Osteoblast (primary cell): ENCODE measurements at regions not wholly inside any gene's neighbourhood (a gene's known extent, or its start where the extent isn't known, plus 50 kb on each side); places are given as distances from the start of the nearest gene placed in this dataset.

Experiments used
- DNase-seq: peaks from one replicate; pipeline ENCODE4 v3.0.0; 2011; ENCODE audit warnings: low spot score, mixed read lengths; ENCODE audit not compliant: insufficient read length; ENCODE audit errors: missing footprints
- H2AFZ ChIP-seq: 2 replicates; pipeline ENCODE4 v1.6.0; 2011; ENCODE audit warnings: mild to moderate bottlenecking, low read length
- H3K27ac ChIP-seq: 2 replicates; pipeline ENCODE4 v1.5.1; 2011; ENCODE audit warnings: mild to moderate bottlenecking, low read depth, low read length, moderate library complexity
- H3K27me3 ChIP-seq: 2 replicates; pipeline ENCODE4 v1.6.0; 2012; ENCODE audit warnings: mild to moderate bottlenecking, control low read depth, inconsistent platforms, low read length, moderate library complexity; ENCODE audit not compliant: insufficient read depth
- H3K36me3 ChIP-seq: 2 replicates; pipeline ENCODE4 v1.5.1; 2011; ENCODE audit warnings: mild to moderate bottlenecking, low read length, control low read depth, moderate library complexity; ENCODE audit not compliant: insufficient read depth
- H3K4me1 ChIP-seq: 2 replicates; pipeline ENCODE4 v1.5.1; 2011; ENCODE audit warnings: mild to moderate bottlenecking, low read length, control low read depth, moderate library complexity; ENCODE audit not compliant: insufficient read depth
- H3K4me2 ChIP-seq: 2 replicates; pipeline ENCODE4 v1.6.0; 2011; ENCODE audit warnings: mild to moderate bottlenecking, low read length; ENCODE audit not compliant: insufficient read depth
- H3K4me3 ChIP-seq: fragments of 200-600 bp; sonication (generic); 3 replicates; pipeline ENCODE4 v1.5.1; 2012; ENCODE audit warnings: mild to moderate bottlenecking, low read length, inconsistent platforms; ENCODE audit not compliant: insufficient read depth
- H3K79me2 ChIP-seq: 2 replicates; pipeline ENCODE4 v1.6.0; 2012; ENCODE audit warnings: mild to moderate bottlenecking, low read length, control low read depth, inconsistent platforms; ENCODE audit not compliant: insufficient read depth
- H3K9me3 ChIP-seq: 2 replicates; pipeline ENCODE4 v1.5.1; 2011; ENCODE audit warnings: low read depth, low read length, control low read depth
- H4K20me1 ChIP-seq: 2 replicates; pipeline ENCODE4 v1.6.0; 2012; ENCODE audit warnings: mild to moderate bottlenecking, low read length, control low read depth; ENCODE audit not compliant: insufficient read depth
- CTCF ChIP-seq: IDR thresholded peaks from 2 replicates; pipeline ENCODE4 v1.5.1; 2011; ENCODE audit warnings: mild to moderate bottlenecking, low read depth, low read length, moderate library complexity; ENCODE audit errors: extremely low read depth

- Histone ChIP-seq H3K4me3 (no peak overlapping the region), H3K4me1 (peaks cover 7% of the 10 kb centered on the region), H3K27me3 (no peaks in the 10 kb centered on the region), H3K79me2 (no peaks in the 10 kb centered on the region), H3K27ac (no peak overlapping the region), H2AFZ (no peak overlapping the region), H4K20me1 (no peaks in the 10 kb centered on the region), H3K36me3 (no peaks in the 10 kb centered on the region), H3K9me3 (no peaks in the 10 kb centered on the region), H3K4me2 (peak overlapping the region; percentile 39)
- peak; percentile 74 for DNase-seq
- TF ChIP-seq CTCF: no peak
Measured at GRCh38 chr3:115341208-115341607, 194.1 kb upstream of the ZBTB20 start.

DNA sequence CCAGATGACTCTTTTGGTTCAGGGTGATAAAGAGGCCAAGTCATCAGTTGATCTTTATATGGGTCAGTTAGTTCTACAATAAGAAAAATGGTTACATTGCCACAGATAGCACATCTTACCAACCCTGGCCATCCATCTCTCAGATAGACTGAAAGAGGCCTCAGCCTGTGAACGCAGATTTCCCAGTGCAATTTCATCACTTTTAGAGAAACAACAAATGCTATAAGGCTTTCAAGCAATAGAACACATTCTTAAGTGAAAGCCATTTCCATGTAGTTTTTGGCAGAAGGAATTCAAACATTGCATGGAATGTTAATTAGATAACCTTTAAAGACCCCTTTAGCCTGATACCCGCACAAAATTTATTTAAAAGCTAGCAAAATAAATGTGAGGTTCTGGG, 200.6 kb upstream of the ZBTB20 start:
- Histone ChIP-seq H3K4me3 (no peak overlapping the region), H3K4me2 (no peak overlapping the region), H3K27me3 (no peaks in the 10 kb centered on the region), H3K79me2 (no peaks in the 10 kb centered on the region), H3K27ac (no peak overlapping the region), H3K4me1 (peaks cover 7% of the 10 kb centered on the region), H2AFZ (no peak overlapping the region), H3K9me3 (no peaks in the 10 kb centered on the region), H4K20me1 (no peaks in the 10 kb centered on the region), H3K36me3 (no peaks in the 10 kb centered on the region)
- TF ChIP-seq CTCF: no peak
- DNase-seq: no peak

GRCh38 chr3:115348412-115348811, 201.3 kb upstream of the ZBTB20 start:
- no peaks in the 10 kb centered on the region for H3K79me2 ChIP-seq
- H3K4me1 ChIP-seq: peaks cover 7% of the 10 kb centered on the region
- no peak overlapping the region for H3K4me3 ChIP-seq
- DNase-seq: no peak
- no peaks in the 10 kb centered on the region for H3K9me3 ChIP-seq
- no peaks in the 10 kb centered on the region for H4K20me1 ChIP-seq
- no peak overlapping the region for H3K4me2 ChIP-seq
- H3K27me3 ChIP-seq: no peaks in the 10 kb centered on the region
- no peaks in the 10 kb centered on the region for H3K36me3 ChIP-seq
- no peak for TF ChIP-seq CTCF
- no peak overlapping the region for H2AFZ ChIP-seq
- H3K27ac ChIP-seq: no peak overlapping the region

DNA sequence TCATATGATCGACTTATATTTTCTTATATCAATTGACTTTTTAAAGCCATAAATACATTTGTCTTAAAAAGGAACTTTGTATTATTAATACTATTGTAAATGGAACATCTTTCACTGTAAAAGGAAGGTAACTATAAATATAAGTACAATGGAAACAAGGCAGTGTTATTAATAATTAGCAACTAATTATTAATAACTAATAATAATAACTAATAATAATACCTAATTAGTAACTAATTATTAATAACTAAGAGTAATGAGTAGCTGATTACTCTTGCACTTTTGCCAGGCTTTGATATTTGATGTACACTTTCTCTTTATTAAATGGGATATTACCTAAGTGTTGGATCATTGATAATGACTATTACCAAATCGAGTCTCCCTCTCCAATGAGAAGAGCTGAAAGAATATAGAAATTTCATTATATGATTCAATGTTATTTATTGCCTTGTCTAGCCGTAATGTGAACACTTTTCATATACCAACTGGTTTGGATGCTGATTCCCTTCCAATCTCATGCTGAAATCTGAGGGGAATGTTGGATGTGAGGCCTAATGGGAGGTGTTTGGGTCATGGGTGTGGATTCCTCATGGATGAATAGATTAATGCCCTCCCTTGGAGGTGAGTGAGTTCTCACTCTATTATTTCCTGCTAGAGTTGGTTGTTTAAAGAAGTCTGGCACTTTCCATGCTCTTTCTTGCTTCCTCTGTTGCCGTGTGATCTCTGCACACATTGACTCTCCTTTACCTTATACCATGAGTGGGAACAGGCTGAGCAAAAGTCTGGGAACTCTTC, 202.1 kb upstream of the ZBTB20 start:
- H3K79me2 ChIP-seq: no peaks in the 10 kb centered on the region
- H3K4me2 ChIP-seq: no peak overlapping the region
- no peak overlapping the region for H3K27ac ChIP-seq
- H3K4me3 ChIP-seq: no peak overlapping the region
- no peaks in the 10 kb centered on the region for H3K9me3 ChIP-seq
- no peak for DNase-seq
- H3K27me3 ChIP-seq: no peaks in the 10 kb centered on the region
- peaks cover 7% of the 10 kb centered on the region for H3K4me1 ChIP-seq
- no peaks in the 10 kb centered on the region for H3K36me3 ChIP-seq
- no peaks in the 10 kb centered on the region for H4K20me1 ChIP-seq
- no peak overlapping the region for H2AFZ ChIP-seq
- no peak for TF ChIP-seq CTCF
